NCI-H2196 (cell line): ENCODE measurements at regions not wholly inside any gene's neighbourhood (a gene's known extent, or its start where the extent isn't known, plus 50 kb on each side); places are given as distances from the start of the nearest gene placed in this dataset.
"Not testable (repeated sequence)": the region's sequence is repeated elsewhere in the genome, so short reads cannot be mapped to it uniquely, and the experiment has no call there.

Experiments used
- DNase-seq: peaks from one replicate; lab custom pipeline; 2025; ENCODE audit not compliant: unreplicated experiment; lab: John Stamatoyannopoulos, UW

GRCh38 chr7:9201928-9202327 is 768.5 kb downstream of the NXPH1 start:
- DNase-seq, result no peak

GRCh38 chr7:9204571-9204970 is 771.2 kb downstream of the NXPH1 start:
- DNase-seq, result no peak

- DNase-seq, result no peak
Observed at GRCh38 chr7:9210114-9210513, 776.7 kb downstream of the NXPH1 start.

GRCh38 chr7:9217204-9217603 is 783.8 kb downstream of the NXPH1 start:
- DNase-seq, result no peak

- DNase-seq, result no peak
Observed at GRCh38 chr7:9226500-9226899, 793.1 kb downstream of the NXPH1 start.

- DNase-seq, result no peak
Observed at GRCh38 chr7:9231630-9232121, 798.3 kb downstream of the NXPH1 start.

- DNase-seq, result no peak
Observed at GRCh38 chr7:9240001-9240400, 806.6 kb downstream of the NXPH1 start.

- DNase-seq, result no peak
Observed at GRCh38 chr7:9241826-9242225, 808.4 kb downstream of the NXPH1 start.

GRCh38 chr7:9242636-9243035 is 809.2 kb downstream of the NXPH1 start:
- no peak for DNase-seq

GRCh38 chr7:9250876-9251275 is 817.5 kb downstream of the NXPH1 start:
- DNase-seq, result no peak

GRCh38 chr7:9264395-9264794 is 831.0 kb downstream of the NXPH1 start:
- DNase-seq, result no peak

GRCh38 chr7:9280088-9280487 is 846.7 kb downstream of the NXPH1 start:
- no peak for DNase-seq

- DNase-seq, result no peak
Observed at GRCh38 chr7:9283246-9283645, 849.8 kb downstream of the NXPH1 start.

- DNase-seq, result no peak
Observed at GRCh38 chr7:9302436-9302835, 869.0 kb downstream of the NXPH1 start.

GRCh38 chr7:9307131-9307530 is 873.7 kb downstream of the NXPH1 start:
- DNase-seq, result no peak

- no peak for DNase-seq
Observed at GRCh38 chr7:9324513-9324912, 891.1 kb downstream of the NXPH1 start.

- DNase-seq, result no peak
Observed at GRCh38 chr7:9328296-9328695, 894.9 kb downstream of the NXPH1 start.

- no peak for DNase-seq
Observed at GRCh38 chr7:9349625-9350024, 916.2 kb downstream of the NXPH1 start.

GRCh38 chr7:9391221-9391620 is 957.8 kb downstream of the NXPH1 start:
- no peak for DNase-seq

- DNase-seq, result no peak
Observed at GRCh38 chr7:9391984-9392383, 958.6 kb downstream of the NXPH1 start.

GRCh38 chr7:9404386-9404785 is 971.0 kb downstream of the NXPH1 start:
- not testable (repeated sequence) for DNase-seq

GRCh38 chr7:9407816-9408215 is 974.4 kb downstream of the NXPH1 start:
- DNase-seq, result no peak

- DNase-seq, result no peak
Observed at GRCh38 chr7:9453521-9453920, 1020.1 kb downstream of the NXPH1 start.

- DNase-seq, result no peak
Observed at GRCh38 chr7:9488555-9488954, 1055.1 kb downstream of the NXPH1 start.
